B cell (primary cell): ENCODE measurements at regions not wholly inside any gene's neighbourhood (a gene's known extent, or its start where the extent isn't known, plus 50 kb on each side); places are given as distances from the start of the nearest gene placed in this dataset.

ENCODE experiments used
- ATAC-seq: fragments of 200-7000 bp; cut with Tn5 transposase; one replicate; pipeline ENCODE4 v1.10.0; 2021; ENCODE audit warnings: low read depth, mild to moderate bottlenecking, moderate number of reproducible peaks, moderate library complexity
- CTCF ChIA-PET: fragments of 350-600 bp; sonication (Branson Sonifier 250); formaldehyde crosslinking; loops from one replicate; lab custom pipeline; 2021; ENCODE audit warnings: antibody characterized with exemption, inconsistent platforms; lab: Charles Lee
- POLR2A ChIA-PET: fragments of 350-600 bp; sonication (Branson Sonifier 250); formaldehyde crosslinking; loops from one replicate; lab custom pipeline; 2021; ENCODE audit warnings: antibody characterized with exemption; lab: Charles Lee
- DNase-seq: peaks from one replicate; pipeline ENCODE4 v3.0.0; 2013
- H2AFZ ChIP-seq: 2 replicates; pipeline ENCODE4 v1.6.1; 2012; ENCODE audit warnings: mild to moderate bottlenecking, low read depth, low read length; ENCODE audit not compliant: insufficient read depth, poor library complexity, severe bottlenecking
- H3K27ac ChIP-seq, 2 donors: 1 replicate in 1 of 2; 2 replicates in 1 of 2; pipeline ENCODE4 v1.5.1; 2012 to 2013; ENCODE audit warnings: low read length in 2 of 2, mild to moderate bottlenecking in 2 of 2, moderate library complexity in 1 of 2
- H3K27me3 ChIP-seq, 4 experiments: fragments of 200-600 bp in 1 of 4; sonication (generic) in 1 of 4; replicated peaks in 1 of 4; 1 replicate in 2 of 4; 2 replicates in 2 of 4; pipeline versions ENCODE4 v1.6.1 to v1.7.0; 2013 to 2016; ENCODE audit warnings: low read length in 3 of 4, mild to moderate bottlenecking in 2 of 4, mixed read lengths in 1 of 4, moderate library complexity in 1 of 4; ENCODE audit not compliant: insufficient read depth in 4 of 4, control insufficient read depth in 3 of 4; ENCODE audit errors: control extremely low read depth in 1 of 4
- H3K36me3 ChIP-seq, 2 experiments: replicated peaks in 1 of 2; 1 replicate in 1 of 2; 2 replicates in 1 of 2; pipeline versions ENCODE4 v1.6.1 to v1.7.1; 2013; ENCODE audit warnings: low read length in 1 of 2; ENCODE audit not compliant: insufficient read depth in 2 of 2, control insufficient read depth in 1 of 2; ENCODE audit errors: control extremely low read depth in 1 of 2, extremely low read depth in 1 of 2
- H3K4me1 ChIP-seq, 2 donors: fragments of 200-600 bp in 1 of 2; sonication (generic) in 1 of 2; 1 replicate in 1 of 2; 2 replicates in 1 of 2; pipeline versions ENCODE4 v1.5.1 to v1.6.1; 2013 to 2017; ENCODE audit warnings: low read length in 2 of 2; ENCODE audit not compliant: control insufficient read depth in 2 of 2, insufficient read depth in 2 of 2
- H3K4me2 ChIP-seq: replicated peaks from 2 replicates; pipeline ENCODE3; 2012; ENCODE audit warnings: mild to moderate bottlenecking, low read depth, low read length; ENCODE audit not compliant: poor library complexity, severe bottlenecking
- H3K4me3 ChIP-seq, 5 experiments: fragments of 200-600 bp in 1 of 5; sonication (generic) in 1 of 5; 1 replicate in 3 of 5; 2 replicates in 2 of 5; pipeline versions ENCODE4 v1.5.1 to v1.7.0; 2011 to 2016; ENCODE audit warnings: low read length in 4 of 5, mild to moderate bottlenecking in 4 of 5, low read depth in 2 of 5, control low read depth in 1 of 5, moderate library complexity in 1 of 5; ENCODE audit not compliant: insufficient read depth in 1 of 5; ENCODE audit errors: control extremely low read depth in 1 of 5, extremely low read depth in 1 of 5
- H3K79me2 ChIP-seq: fragments of 200-600 bp; sonication (generic); one replicate; pipeline ENCODE4 v1.6.0; 2016; ENCODE audit warnings: low read length; ENCODE audit not compliant: control insufficient read depth, insufficient read depth
- H3K9ac ChIP-seq: fragments of 200-600 bp; sonication (generic); 2 replicates; pipeline ENCODE4 v1.6.1; 2017; ENCODE audit warnings: mild to moderate bottlenecking, low read length, moderate library complexity
- H3K9me3 ChIP-seq, 3 donors: one replicate each; pipeline versions ENCODE4 v1.6.1 to v1.7.1; 2013; ENCODE audit warnings: low read length in 2 of 3; ENCODE audit not compliant: control insufficient read depth in 2 of 3, insufficient read depth in 1 of 3; ENCODE audit errors: control extremely low read depth in 1 of 3
- H4K20me1 ChIP-seq: 2 replicates; pipeline ENCODE4 v1.6.0; 2012; ENCODE audit warnings: mild to moderate bottlenecking, low read length; ENCODE audit not compliant: insufficient read depth, control insufficient read depth, poor library complexity, severe bottlenecking
- H3K27ac Mint-ChIP-seq: one replicate; pipeline ENCODE4 v1.8.0; 2021; ENCODE audit warnings: mixed read lengths
- H3K27me3 Mint-ChIP-seq: one replicate; pipeline ENCODE4 v1.8.0; 2021; ENCODE audit warnings: mixed read lengths
- H3K4me1 Mint-ChIP-seq: one replicate; pipeline ENCODE4 v1.8.0; 2021; ENCODE audit warnings: mixed read lengths
- H3K4me3 Mint-ChIP-seq: one replicate; pipeline ENCODE4 v1.8.0; 2021; ENCODE audit warnings: mixed read lengths
- H3K9me3 Mint-ChIP-seq: one replicate; pipeline ENCODE4 v1.8.0; 2022; ENCODE audit warnings: mixed read lengths; ENCODE audit not compliant: insufficient read depth
- EZH2 ChIP-seq: IDR thresholded peaks from 2 replicates; pipeline ENCODE4 v1.6.1; 2012; ENCODE audit warnings: borderline replicate concordance, low read depth, mild to moderate bottlenecking, moderate library complexity, low read length; ENCODE audit not compliant: insufficient read depth, poor library complexity, severe bottlenecking
- WGBS: methylation state at CpG from one replicate; pipeline ENCODE4 v1.1.5; 2013; ENCODE audit warnings: missing lambda C conversion rate; ENCODE audit not compliant: insufficient coverage; 5-methylcytosine and 5-hydroxymethylcytosine counted together
- intact Hi-C: fragments of 100-400 bp; cut with micrococcal nuclease; formaldehyde crosslinking; loops from one replicate; pipeline ENCODE4 v1.10.0; 2022
- TF ChIP-seq, protein P1 (sequence below): fragments of 200-600 bp; IDR thresholded peaks from one replicate; pipeline ENCODE4 v1.8.0; 2022; ENCODE audit warnings: antibody characterized with exemption, mild to moderate bottlenecking

DNA sequence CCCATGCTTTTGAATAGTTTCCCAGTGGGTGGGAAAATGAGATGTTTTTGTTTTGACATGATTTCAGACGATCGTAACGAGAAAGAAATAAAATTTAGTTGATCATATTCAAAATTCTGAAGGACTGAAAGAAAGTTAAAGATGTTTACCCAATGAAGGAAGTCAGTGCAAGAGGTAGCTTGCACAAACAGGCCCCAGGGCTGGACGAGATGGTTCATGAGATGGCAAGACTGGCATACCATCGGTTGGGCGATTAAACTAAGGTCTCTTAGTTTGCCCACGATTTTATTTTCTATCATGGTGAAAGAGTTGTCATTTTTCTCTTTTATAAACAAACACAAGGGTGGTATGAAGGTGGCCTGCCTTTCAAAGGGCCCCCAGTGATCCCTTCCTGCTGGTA is 124.5 kb upstream of the TBX5 start:
- POLR2A ChIA-PET: no interaction called here
- Mint-ChIP-seq H3K9me3 (no peaks in the 10 kb centered on the region), H3K27ac (no peak overlapping the region), H3K4me3 (no peak overlapping the region), H3K4me1 (no peaks in the 10 kb centered on the region), H3K27me3 (peaks cover 7% of the 10 kb centered on the region)
- H3K27ac ChIP-seq: no peak overlapping the region
- no peak overlapping the region for H3K4me3 ChIP-seq
- no peak for TF ChIP-seq EZH2
- TF ChIP-seq, protein P1, sequence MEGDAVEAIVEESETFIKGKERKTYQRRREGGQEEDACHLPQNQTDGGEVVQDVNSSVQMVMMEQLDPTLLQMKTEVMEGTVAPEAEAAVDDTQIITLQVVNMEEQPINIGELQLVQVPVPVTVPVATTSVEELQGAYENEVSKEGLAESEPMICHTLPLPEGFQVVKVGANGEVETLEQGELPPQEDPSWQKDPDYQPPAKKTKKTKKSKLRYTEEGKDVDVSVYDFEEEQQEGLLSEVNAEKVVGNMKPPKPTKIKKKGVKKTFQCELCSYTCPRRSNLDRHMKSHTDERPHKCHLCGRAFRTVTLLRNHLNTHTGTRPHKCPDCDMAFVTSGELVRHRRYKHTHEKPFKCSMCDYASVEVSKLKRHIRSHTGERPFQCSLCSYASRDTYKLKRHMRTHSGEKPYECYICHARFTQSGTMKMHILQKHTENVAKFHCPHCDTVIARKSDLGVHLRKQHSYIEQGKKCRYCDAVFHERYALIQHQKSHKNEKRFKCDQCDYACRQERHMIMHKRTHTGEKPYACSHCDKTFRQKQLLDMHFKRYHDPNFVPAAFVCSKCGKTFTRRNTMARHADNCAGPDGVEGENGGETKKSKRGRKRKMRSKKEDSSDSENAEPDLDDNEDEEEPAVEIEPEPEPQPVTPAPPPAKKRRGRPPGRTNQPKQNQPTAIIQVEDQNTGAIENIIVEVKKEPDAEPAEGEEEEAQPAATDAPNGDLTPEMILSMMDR: no peak
- WGBS: 60% methylated on average over 4 of the region's 7 CpGs
- intact Hi-C loops: no loop called here
- no peaks in the 10 kb centered on the region for H3K9me3 ChIP-seq
- no peaks in the 10 kb centered on the region for H3K4me1 ChIP-seq
- H3K36me3 ChIP-seq: no peaks in the 10 kb centered on the region
- no peaks in the 10 kb centered on the region for H4K20me1 ChIP-seq
- H2AFZ ChIP-seq: no peak overlapping the region
- no peaks in the 10 kb centered on the region for H3K27me3 ChIP-seq
- H3K4me2 ChIP-seq: no peak overlapping the region
- H3K9ac ChIP-seq: no peak overlapping the region
- no peak for DNase-seq
- H3K79me2 ChIP-seq: no peaks in the 10 kb centered on the region
- no peak for ATAC-seq
- CTCF ChIA-PET: no interaction called here

DNA sequence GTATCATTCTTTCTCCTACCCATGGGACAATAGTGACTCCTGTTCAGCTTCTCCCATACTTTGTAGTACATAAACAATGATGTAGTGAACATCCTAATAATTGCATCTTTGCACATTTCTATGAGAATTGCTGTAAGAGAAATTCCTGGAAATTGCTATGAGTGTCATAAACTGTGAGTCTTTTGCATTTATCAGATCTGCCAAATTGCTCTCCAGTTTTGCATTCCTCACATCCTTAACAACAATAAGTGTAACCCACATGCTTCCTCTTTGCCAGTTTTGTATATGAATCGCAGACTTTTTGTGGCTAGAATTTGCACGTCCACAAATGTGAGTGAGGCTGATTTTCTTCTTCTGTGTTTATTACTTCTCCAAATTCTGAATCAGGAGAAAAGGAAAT is 124.0 kb upstream of the TBX5 start:
- intact Hi-C loops: no loop called here
- DNase-seq (no peak), ATAC-seq (no peak)
- no peaks in the 10 kb centered on the region for H3K9me3 Mint-ChIP-seq
- Histone ChIP-seq H3K27me3 (no peaks in the 10 kb centered on the region), H4K20me1 (no peaks in the 10 kb centered on the region), H3K4me3 (no peak overlapping the region), H3K9ac (no peak overlapping the region), H3K36me3 (no peaks in the 10 kb centered on the region), H3K4me1 (no peaks in the 10 kb centered on the region), H3K27ac (no peak overlapping the region), H3K4me2 (no peak overlapping the region), H3K9me3 (no peaks in the 10 kb centered on the region), H3K79me2 (no peaks in the 10 kb centered on the region), H2AFZ (no peak overlapping the region)
- POLR2A ChIA-PET: no interaction called here
- no peak for TF ChIP-seq EZH2
- TF ChIP-seq, protein P1: no peak
- no peak overlapping the region for H3K4me3 Mint-ChIP-seq
- H3K27ac Mint-ChIP-seq: no peak overlapping the region
- H3K27me3 Mint-ChIP-seq: peaks cover 7% of the 10 kb centered on the region
- CTCF ChIA-PET: no interaction called here
- WGBS: no CpG with 5 or more reads among the region's 2 CpGs
- H3K4me1 Mint-ChIP-seq: no peaks in the 10 kb centered on the region
